GM12891 (cell line): ENCODE measurements at regions not wholly inside any gene's neighbourhood (a gene's known extent, or its start where the extent isn't known, plus 50 kb on each side); places are given as distances from the start of the nearest gene placed in this dataset.

Experiments
- PAX5 ChIP-seq: IDR thresholded peaks from 2 replicates; pipeline ENCODE4 v1.6.1; 2011; ENCODE audit warnings: low read length, moderate library complexity, mild to moderate bottlenecking; ENCODE audit not compliant: insufficient read depth, severe bottlenecking
- POLR2A ChIP-seq: IDR thresholded peaks from 2 replicates; pipeline ENCODE4 v1.6.1; 2011; ENCODE audit warnings: low read depth, low read length, control low read depth
- POLR2AphosphoS5 ChIP-seq: IDR thresholded peaks from 2 replicates; pipeline ENCODE4 v1.6.1; 2011; ENCODE audit warnings: low read depth, low read length, control low read depth
- SPI1 ChIP-seq: IDR thresholded peaks from 2 replicates; pipeline ENCODE4 v1.6.1; 2011; ENCODE audit warnings: low read depth, low read length, control low read depth
- TAF1 ChIP-seq: IDR thresholded peaks from 2 replicates; pipeline ENCODE4 v1.6.1; 2011; ENCODE audit warnings: low read depth, low read length, control low read depth

- TF ChIP-seq POLR2A (no peak), POLR2AphosphoS5 (no peak), TAF1 (no peak), PAX5 (no peak), SPI1 (no peak)
These were observed 217.0 kb upstream of the IPO5 start for GRCh38 chr13:97736436-97736835.
